Stimulated activated naive CD8-positive, alpha-beta T cell treated with anti-CD3 and anti-CD28 coated beads, Interleukin-15, Interleukin-2, amounts not matched to agents 100 U/mL and 50 U/mL, for 24 hours (primary cell): ENCODE measurements at regions not wholly inside any gene's neighbourhood (a gene's known extent, or its start where the extent isn't known, plus 50 kb on each side); places are given as distances from the start of the nearest gene placed in this dataset.

Experiments used
- ATAC-seq: fragments of 150-1000 bp; cut with Tn5 transposase; one replicate; pipeline ENCODE4 v1.10.0; 2021
- DNase-seq: peaks from one replicate; pipeline ENCODE4 v3.0.0; 2021

GRCh38 chr2:215601526-215601925 lies 165.7 kb upstream of the FN1 start:
- DNase-seq, result no peak
- no peak for ATAC-seq

- ATAC-seq (peak; percentile 32), DNase-seq (no peak)
These were observed 162.6 kb upstream of the FN1 start for GRCh38 chr2:215598376-215598975.

GRCh38 chr2:215597577-215597976 lies 161.7 kb upstream of the FN1 start:
- DNase-seq, result no peak

GRCh38 chr2:215594766-215595165 lies 158.9 kb upstream of the FN1 start:
- DNase-seq (no peak), ATAC-seq (no peak)

More at GRCh38 chr2:215597577-215597976, 161.7 kb upstream of the FN1 start:
- ATAC-seq, result no peak

- DNase-seq, result no peak
- no peak for ATAC-seq
These were observed 154.3 kb upstream of the FN1 start for GRCh38 chr2:215590010-215590745.

GRCh38 chr2:215583881-215584280 lies 148.0 kb upstream of the FN1 start:
- DNase-seq, result no peak

GRCh38 chr2:215579809-215580208 lies 143.9 kb upstream of the FN1 start:
- no peak for DNase-seq

More at GRCh38 chr2:215583881-215584280, 148.0 kb upstream of the FN1 start:
- ATAC-seq, result no peak

GRCh38 chr2:215577356-215577755 lies 141.5 kb upstream of the FN1 start:
- no peak for DNase-seq
- no peak for ATAC-seq

More at GRCh38 chr2:215579809-215580208, 143.9 kb upstream of the FN1 start:
- ATAC-seq, result no peak

- no peak for DNase-seq
These were observed 140.7 kb upstream of the FN1 start for GRCh38 chr2:215576572-215576971.

GRCh38 chr2:215573496-215573895 lies 137.6 kb upstream of the FN1 start:
- DNase-seq (no peak), ATAC-seq (no peak)

More at GRCh38 chr2:215576572-215576971, 140.7 kb upstream of the FN1 start:
- no peak for ATAC-seq

- no peak for DNase-seq
- no peak for ATAC-seq
These were observed 136.5 kb upstream of the FN1 start for GRCh38 chr2:215572341-215572848.

- ATAC-seq, result no peak
- no peak for DNase-seq
These were observed 135.8 kb upstream of the FN1 start for GRCh38 chr2:215571689-215572088.

GRCh38 chr2:215567504-215567903 lies 131.6 kb upstream of the FN1 start:
- ATAC-seq, result no peak
- DNase-seq, result no peak

GRCh38 chr2:215565897-215566296 lies 130.0 kb upstream of the FN1 start:
- no peak for DNase-seq
- no peak for ATAC-seq

- ATAC-seq (no peak), DNase-seq (no peak)
These were observed 121.8 kb upstream of the FN1 start for GRCh38 chr2:215557701-215558100.

- ATAC-seq, result no peak
- no peak for DNase-seq
These were observed 121.1 kb upstream of the FN1 start for GRCh38 chr2:215556979-215557378.

- ATAC-seq (no peak), DNase-seq (no peak)
These were observed 119.0 kb upstream of the FN1 start for GRCh38 chr2:215554689-215555498.

GRCh38 chr2:215553946-215554345 lies 118.1 kb upstream of the FN1 start:
- DNase-seq (no peak), ATAC-seq (no peak)

- no peak for ATAC-seq
These were observed 116.3 kb upstream of the FN1 start for GRCh38 chr2:215552144-215552580.

GRCh38 chr2:215550331-215550730 lies 114.5 kb upstream of the FN1 start:
- DNase-seq (no peak), ATAC-seq (no peak)

More at GRCh38 chr2:215552144-215552580, 116.3 kb upstream of the FN1 start:
- no peak for DNase-seq

- ATAC-seq (no peak), DNase-seq (no peak)
These were observed 112.8 kb upstream of the FN1 start for GRCh38 chr2:215548714-215549113.

GRCh38 chr2:215542690-215543089 lies 106.8 kb upstream of the FN1 start:
- ATAC-seq, result no peak
- no peak for DNase-seq

- ATAC-seq (no peak), DNase-seq (no peak)
These were observed 104.8 kb upstream of the FN1 start for GRCh38 chr2:215540658-215541057.
